ACC112 (cell line): ENCODE measurements at regions not wholly inside any gene's neighbourhood (a gene's known extent, or its start where the extent isn't known, plus 50 kb on each side); places are given as distances from the start of the nearest gene placed in this dataset.

Experiments
- H2AFZ ChIP-seq: fragments of 200-600 bp; sonication (generic); one replicate; pipeline ENCODE4 v1.6.0; 2017; ENCODE audit warnings: antibody characterized with exemption, low read length; ENCODE audit not compliant: unreplicated experiment
- H3K27ac ChIP-seq: fragments of 200-600 bp; sonication (generic); 2 replicates; pipeline ENCODE4 v1.5.1; 2014; ENCODE audit warnings: low read depth, mild to moderate bottlenecking, antibody characterized with exemption, low read length, moderate library complexity
- H3K27me3 ChIP-seq: fragments of 200-600 bp; sonication (generic); 2 replicates; pipeline ENCODE4 v1.6.1; 2014; ENCODE audit warnings: mild to moderate bottlenecking, antibody characterized with exemption, low read length, moderate library complexity, mixed read lengths; ENCODE audit not compliant: insufficient read depth
- H3K36me3 ChIP-seq: fragments of 200-600 bp; sonication (generic); 2 replicates; pipeline ENCODE4 v1.6.1; 2016; ENCODE audit warnings: mild to moderate bottlenecking, antibody characterized with exemption, low read length, moderate library complexity, mixed read lengths; ENCODE audit not compliant: insufficient read depth
- H3K4me1 ChIP-seq: fragments of 200-600 bp; sonication (generic); one replicate; pipeline ENCODE4 v1.6.1; 2016; ENCODE audit warnings: low read length, mixed read lengths; ENCODE audit not compliant: insufficient read depth, unreplicated experiment, control insufficient read depth
- H3K4me3 ChIP-seq: fragments of 200-600 bp; sonication (generic); 2 replicates; pipeline ENCODE4 v1.5.1; 2014; ENCODE audit warnings: mild to moderate bottlenecking, low read depth, low read length
- H3K79me2 ChIP-seq: fragments of 200-600 bp; sonication (generic); one replicate; pipeline ENCODE4 v1.6.0; 2016; ENCODE audit warnings: low read length; ENCODE audit not compliant: control insufficient read depth, unreplicated experiment, insufficient read depth

GRCh38 chr1:36703526-36704208 lies 221.0 kb upstream of the CSF3R start:
- Histone ChIP-seq H3K36me3 (no peaks in the 10 kb centered on the region), H3K27ac (no peak overlapping the region), H2AFZ (no peak overlapping the region), H3K27me3 (peaks cover 29% of the 10 kb centered on the region), H3K4me3 (no peak overlapping the region), H3K79me2 (no peaks in the 10 kb centered on the region), H3K4me1 (no peaks in the 10 kb centered on the region)

- H3K27me3 ChIP-seq: peaks cover 30% of the 10 kb centered on the region
- no peaks in the 10 kb centered on the region for H3K79me2 ChIP-seq
- no peak overlapping the region for H3K4me3 ChIP-seq
- no peak overlapping the region for H2AFZ ChIP-seq
- H3K36me3 ChIP-seq: no peaks in the 10 kb centered on the region
- H3K4me1 ChIP-seq: no peaks in the 10 kb centered on the region
- no peak overlapping the region for H3K27ac ChIP-seq
Observed at GRCh38 chr1:36702963-36703362, 220.2 kb upstream of the CSF3R start.

GRCh38 chr1:36699113-36699911 lies 216.6 kb upstream of the CSF3R start:
- no peak overlapping the region for H2AFZ ChIP-seq
- H3K27me3 ChIP-seq: peaks cover 29% of the 10 kb centered on the region; the same call in 1 of the 2 replicates
- H3K4me3 ChIP-seq: no peak overlapping the region
- no peaks in the 10 kb centered on the region for H3K4me1 ChIP-seq
- no peaks in the 10 kb centered on the region for H3K79me2 ChIP-seq
- no peaks in the 10 kb centered on the region for H3K36me3 ChIP-seq
- no peak overlapping the region for H3K27ac ChIP-seq

GRCh38 chr1:36697836-36698605 lies 215.3 kb upstream of the CSF3R start:
- H3K36me3 ChIP-seq: no peaks in the 10 kb centered on the region
- H3K27ac ChIP-seq: no peak overlapping the region
- H3K27me3 ChIP-seq: peaks cover 24% of the 10 kb centered on the region; the same call in 1 of the 2 replicates
- H2AFZ ChIP-seq: no peak overlapping the region
- H3K79me2 ChIP-seq: no peaks in the 10 kb centered on the region
- H3K4me1 ChIP-seq: no peaks in the 10 kb centered on the region
- no peak overlapping the region for H3K4me3 ChIP-seq

GRCh38 chr1:36696261-36696940 lies 213.7 kb upstream of the CSF3R start:
- H3K79me2 ChIP-seq: no peaks in the 10 kb centered on the region
- H3K27ac ChIP-seq: no peak overlapping the region
- H3K27me3 ChIP-seq: peaks cover 24% of the 10 kb centered on the region; the same call in 1 of the 2 replicates

GRCh38 chr1:36693603-36694002 lies 210.9 kb upstream of the CSF3R start:
- H3K36me3 ChIP-seq: no peaks in the 10 kb centered on the region
- 0 out of 2 replicates have a peak, but pooled peaks cover 7% of the 10 kb centered on the region for H3K27me3 ChIP-seq
- H3K4me1 ChIP-seq: no peaks in the 10 kb centered on the region
- H3K79me2 ChIP-seq: no peaks in the 10 kb centered on the region
- H3K4me3 ChIP-seq: no peak overlapping the region
- no peak overlapping the region for H3K27ac ChIP-seq
- no peak overlapping the region for H2AFZ ChIP-seq

More at GRCh38 chr1:36696261-36696940, 213.7 kb upstream of the CSF3R start:
- Histone ChIP-seq H3K4me3 (no peak overlapping the region), H2AFZ (no peak overlapping the region), H3K4me1 (no peaks in the 10 kb centered on the region), H3K36me3 (no peaks in the 10 kb centered on the region)

- H3K27me3 ChIP-seq: 0 out of 2 replicates have a peak, but pooled peaks cover 3% of the 10 kb centered on the region
Observed at GRCh38 chr1:36693161-36693525, 210.4 kb upstream of the CSF3R start.

GRCh38 chr1:36692465-36693160 lies 209.9 kb upstream of the CSF3R start:
- H3K27ac ChIP-seq: no peak overlapping the region
- no peak overlapping the region for H2AFZ ChIP-seq
- no peaks in the 10 kb centered on the region for H3K4me1 ChIP-seq
- no peak overlapping the region for H3K4me3 ChIP-seq
- H3K36me3 ChIP-seq: no peaks in the 10 kb centered on the region
- H3K79me2 ChIP-seq: no peaks in the 10 kb centered on the region
- 0 out of 2 replicates have a peak, but pooled peaks cover 3% of the 10 kb centered on the region for H3K27me3 ChIP-seq

More at GRCh38 chr1:36693161-36693525, 210.4 kb upstream of the CSF3R start:
- Histone ChIP-seq H3K27ac (no peak overlapping the region), H3K4me1 (no peaks in the 10 kb centered on the region), H2AFZ (no peak overlapping the region), H3K36me3 (no peaks in the 10 kb centered on the region), H3K4me3 (no peak overlapping the region), H3K79me2 (no peaks in the 10 kb centered on the region)

- H3K4me1 ChIP-seq: no peaks in the 10 kb centered on the region
- no peak overlapping the region for H3K4me3 ChIP-seq
- H3K27ac ChIP-seq: no peak overlapping the region
- no peak overlapping the region for H2AFZ ChIP-seq
- no peaks in the 10 kb centered on the region for H3K36me3 ChIP-seq
- 0 out of 2 replicates have a peak, but pooled peaks cover 3% of the 10 kb centered on the region for H3K27me3 ChIP-seq
- no peaks in the 10 kb centered on the region for H3K79me2 ChIP-seq
Observed at GRCh38 chr1:36691374-36691773, 208.7 kb upstream of the CSF3R start.
